ENCODE measurements at regions not wholly inside any gene's neighbourhood (a gene's known extent, or its start where the extent isn't known, plus 50 kb on each side); places are given as distances from the start of the nearest gene placed in this dataset.

- TF ChIP-seq, protein P1, sequence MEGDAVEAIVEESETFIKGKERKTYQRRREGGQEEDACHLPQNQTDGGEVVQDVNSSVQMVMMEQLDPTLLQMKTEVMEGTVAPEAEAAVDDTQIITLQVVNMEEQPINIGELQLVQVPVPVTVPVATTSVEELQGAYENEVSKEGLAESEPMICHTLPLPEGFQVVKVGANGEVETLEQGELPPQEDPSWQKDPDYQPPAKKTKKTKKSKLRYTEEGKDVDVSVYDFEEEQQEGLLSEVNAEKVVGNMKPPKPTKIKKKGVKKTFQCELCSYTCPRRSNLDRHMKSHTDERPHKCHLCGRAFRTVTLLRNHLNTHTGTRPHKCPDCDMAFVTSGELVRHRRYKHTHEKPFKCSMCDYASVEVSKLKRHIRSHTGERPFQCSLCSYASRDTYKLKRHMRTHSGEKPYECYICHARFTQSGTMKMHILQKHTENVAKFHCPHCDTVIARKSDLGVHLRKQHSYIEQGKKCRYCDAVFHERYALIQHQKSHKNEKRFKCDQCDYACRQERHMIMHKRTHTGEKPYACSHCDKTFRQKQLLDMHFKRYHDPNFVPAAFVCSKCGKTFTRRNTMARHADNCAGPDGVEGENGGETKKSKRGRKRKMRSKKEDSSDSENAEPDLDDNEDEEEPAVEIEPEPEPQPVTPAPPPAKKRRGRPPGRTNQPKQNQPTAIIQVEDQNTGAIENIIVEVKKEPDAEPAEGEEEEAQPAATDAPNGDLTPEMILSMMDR (conservative IDR thresholded peaks at IDR 0.05 in 1 of 2, IDR thresholded peaks at IDR 0.05 in 1 of 2; ENCODE audit: extremely low read depth in 1 of 2, insufficient read depth in 1 of 2, low read depth in 1 of 2, low read length in 2 of 2): no peak
- TF ChIP-seq EZH2 (IDR thresholded peaks at IDR 0.05; ENCODE audit: borderline replicate concordance, low read length): no peak
These were observed 71.0 kb downstream of the C5orf15 start for GRCh38 chr5:133897431-133897830.
